SK-N-SH (cell line): ENCODE measurements at regions not wholly inside any gene's neighbourhood (a gene's known extent, or its start where the extent isn't known, plus 50 kb on each side); places are given as distances from the start of the nearest gene placed in this dataset.

Experiments used
- CTCF ChIA-PET: fragments of 300-600, 350-600 bp; formaldehyde crosslinking; extraction: SDS; loops from one replicate; lab custom pipeline; 2021; lab: Yijun Ruan, JAX
- POLR2A ChIA-PET: fragments of 350-600 bp; sonication (Branson Sonifier 250); formaldehyde crosslinking; extraction: SDS; loops from one replicate; lab custom pipeline; 2020; ENCODE audit warnings: antibody characterized with exemption, inconsistent platforms; lab: Yijun Ruan, JAX
- DNase-seq: peaks from one replicate; pipeline ENCODE4 v3.0.0; 2012
- H2AFZ ChIP-seq: fragments of 200-600 bp; sonication (generic); 2 replicates; pipeline ENCODE4 v1.8.1; 2016; ENCODE audit warnings: antibody characterized with exemption, mild to moderate bottlenecking, low read depth
- H3F3A ChIP-seq: fragments of 200-600 bp; sonication (generic); replicated peaks from 2 replicates; pipeline ENCODE3; 2016; ENCODE audit warnings: antibody characterized with exemption, mild to moderate bottlenecking; ENCODE audit not compliant: insufficient read depth
- H3K27ac ChIP-seq, 2 experiments: fragments of 200-500 bp in 1 of 2; fragments of 200-600 bp in 1 of 2; sonication (Bioruptor generic) in 1 of 2; sonication (generic), shearing (Covaris generic) in 1 of 2; 2 replicates each; pipeline versions ENCODE4 v1.5.1 to v1.6.1; 2014 to 2016; ENCODE audit warnings: low read depth in 2 of 2, inconsistent platforms in 1 of 2, low read length in 1 of 2, mild to moderate bottlenecking in 1 of 2, mixed read lengths in 1 of 2
- H3K27me3 ChIP-seq: fragments of 200-600 bp; sonication (generic), shearing (Covaris generic); 2 replicates; pipeline ENCODE4 v1.6.1; 2016; ENCODE audit warnings: mixed run types; ENCODE audit not compliant: insufficient read depth
- H3K36me3 ChIP-seq, 2 experiments: fragments of 200-500 bp in 1 of 2; fragments of 200-600 bp in 1 of 2; sonication (Bioruptor generic) in 1 of 2; sonication (generic) in 1 of 2; replicated peaks in 1 of 2; 2 replicates each; pipeline versions ENCODE3 to v1.5.1; 2014 to 2016; ENCODE audit warnings: low read length in 1 of 2, mild to moderate bottlenecking in 1 of 2; ENCODE audit not compliant: insufficient read depth in 2 of 2, control insufficient read depth in 1 of 2
- H3K4me1 ChIP-seq, 2 experiments: fragments of 200-500 bp in 1 of 2; fragments of 200-600 bp in 1 of 2; sonication (Bioruptor generic) in 1 of 2; sonication (generic), shearing (Covaris generic) in 1 of 2; 2 replicates each; pipeline versions ENCODE4 v1.5.1 to v1.6.1; 2014 to 2016; ENCODE audit warnings: low read depth in 1 of 2, low read length in 1 of 2, mixed run types in 1 of 2; ENCODE audit not compliant: insufficient read depth in 2 of 2, control insufficient read depth in 1 of 2
- H3K4me2 ChIP-seq: fragments of 200-600 bp; sonication (generic), shearing (Covaris generic); 2 replicates; pipeline ENCODE4 v1.6.1; 2017; ENCODE audit warnings: mixed run types
- H3K4me3 ChIP-seq, 2 experiments: fragments of 200-500 bp in 1 of 2; fragments of 200-600 bp in 1 of 2; sonication (Bioruptor generic) in 1 of 2; sonication (generic), shearing (Covaris generic) in 1 of 2; 2 replicates each; pipeline versions ENCODE4 v1.5.1 to v1.8.1; 2014 to 2016; ENCODE audit warnings: low read depth in 2 of 2, inconsistent platforms in 1 of 2, low read length in 1 of 2, mild to moderate bottlenecking in 1 of 2, mixed read lengths in 1 of 2, moderate library complexity in 1 of 2
- H3K79me2 ChIP-seq: fragments of 200-600 bp; sonication (generic); 2 replicates; pipeline ENCODE4 v1.8.1; 2017; ENCODE audit warnings: mild to moderate bottlenecking; ENCODE audit not compliant: insufficient read depth
- H3K9ac ChIP-seq: fragments of 200-600 bp; sonication (generic); 2 replicates; pipeline ENCODE4 v1.6.1; 2017; ENCODE audit warnings: mixed run types
- H3K9me2 ChIP-seq: fragments of 200-600 bp; sonication (generic); 2 replicates; pipeline ENCODE4 v1.6.1; 2017; ENCODE audit warnings: mixed run types
- H3K9me3 ChIP-seq: fragments of 200-600 bp; sonication (generic); 2 replicates; pipeline ENCODE4 v1.6.1; 2017; ENCODE audit warnings: mixed run types, mild to moderate bottlenecking, moderate library complexity
- H4K20me1 ChIP-seq: fragments of 200-600 bp; sonication (generic); 2 replicates; pipeline ENCODE4 v1.6.1; 2017; ENCODE audit warnings: mild to moderate bottlenecking, mixed run types; ENCODE audit not compliant: insufficient read depth
- CHD2 ChIP-seq: fragments of 150-350 bp; IDR thresholded peaks from 2 replicates; pipeline ENCODE4 v1.6.1; 2018; ENCODE audit warnings: low read length; ENCODE audit not compliant: partially characterized antibody
- FOSL2 ChIP-seq: IDR thresholded peaks from 2 replicates; pipeline ENCODE4 v1.4.0; 2012; ENCODE audit warnings: low read depth, mild to moderate bottlenecking, moderate library complexity, borderline replicate concordance
- FOXJ3 ChIP-seq: sonication (generic); formaldehyde crosslinking; IDR thresholded peaks from 2 replicates; pipeline ENCODE4 v1.5.1; 2020; ENCODE audit warnings: mild to moderate bottlenecking, missing genetic modification reagents
- GABPA ChIP-seq: IDR thresholded peaks from 2 replicates; pipeline ENCODE4 v1.4.0; 2012; ENCODE audit warnings: low read depth, mild to moderate bottlenecking
- GATA2 ChIP-seq: sonication (generic); formaldehyde crosslinking; IDR thresholded peaks from 2 replicates; pipeline ENCODE4 v1.5.0; 2020; ENCODE audit warnings: mild to moderate bottlenecking, missing genetic modification reagents
- IRF3 ChIP-seq: fragments of 150-350 bp; IDR thresholded peaks from 2 replicates; pipeline ENCODE4 v1.6.1; 2016; ENCODE audit warnings: mild to moderate bottlenecking, low read depth, low read length
- JUND ChIP-seq: IDR thresholded peaks from 2 replicates; pipeline ENCODE4 v1.4.0; 2012
- NRF1 ChIP-seq: IDR thresholded peaks from 2 replicates; pipeline ENCODE4 v1.6.1; 2012; ENCODE audit warnings: low read depth, mild to moderate bottlenecking, low read length
- PBX3 ChIP-seq: IDR thresholded peaks from 2 replicates; pipeline ENCODE4; 2012
- RAD21 ChIP-seq: IDR thresholded peaks from 2 replicates; pipeline ENCODE4 v1.6.1; 2012; ENCODE audit warnings: mild to moderate bottlenecking, low read length
- RCOR1 ChIP-seq: fragments of 150-350 bp; IDR thresholded peaks from 2 replicates; pipeline ENCODE4 v1.6.1; 2017; ENCODE audit warnings: antibody characterized with exemption, low read length
- RXRA ChIP-seq: IDR thresholded peaks from 2 replicates; pipeline ENCODE4 v1.4.0; 2012; ENCODE audit warnings: low read depth, mild to moderate bottlenecking, borderline replicate concordance
- SIN3A ChIP-seq: IDR thresholded peaks from 2 replicates; pipeline ENCODE4 v1.6.1; 2012; ENCODE audit warnings: low read depth, mild to moderate bottlenecking, low read length, moderate library complexity, borderline replicate concordance
- TAF1 ChIP-seq: IDR thresholded peaks from 2 replicates; pipeline ENCODE4 v1.6.1; 2012; ENCODE audit warnings: low read depth, mild to moderate bottlenecking, low read length, moderate library complexity, borderline replicate concordance
- TCF12 ChIP-seq: IDR thresholded peaks from 2 replicates; pipeline ENCODE4 v1.4.0; 2012
- TEAD4 ChIP-seq: IDR thresholded peaks from 2 replicates; pipeline ENCODE4 v1.4.0; 2012; ENCODE audit warnings: mild to moderate bottlenecking, borderline replicate concordance; ENCODE audit not compliant: insufficient read depth
- USF1 ChIP-seq: IDR thresholded peaks from 2 replicates; pipeline ENCODE4 v1.4.0; 2012; ENCODE audit warnings: low read depth, borderline replicate concordance
- YY1 ChIP-seq: IDR thresholded peaks from 2 replicates; pipeline ENCODE4 v1.4.0; 2012; ENCODE audit warnings: low read depth, mild to moderate bottlenecking
- ZBTB33 ChIP-seq: IDR thresholded peaks from 2 replicates; pipeline ENCODE4 v1.4.0; 2012; ENCODE audit warnings: low read depth, borderline replicate concordance
- WGBS: methylation state at CpG from one replicate; pipeline ENCODE4 v1.1.6; 2017; ENCODE audit warnings: low lambda C conversion rate; 5-methylcytosine and 5-hydroxymethylcytosine counted together

GRCh38 chr5:87125766-87126165 lies 141.9 kb upstream of the RASA1 start:
- H3K9me3 ChIP-seq: no peaks in the 10 kb centered on the region
- peaks cover 0 to 59% of the 10 kb centered on the region in 2 experiments; a peak in 3 of 4 replicates for H3K4me1 ChIP-seq
- no peak overlapping the region for H3K4me3 ChIP-seq
- no peaks in the 10 kb centered on the region for H3K9me2 ChIP-seq
- H4K20me1 ChIP-seq: no peaks in the 10 kb centered on the region
- 0 out of 2 replicates have a peak overlapping the region, but pooled peaks have one; percentile 18 for H3K4me2 ChIP-seq
- POLR2A ChIA-PET: no interaction called here
- peaks cover 60% of the 10 kb centered on the region for H3F3A ChIP-seq
- H2AFZ ChIP-seq: peak overlapping the region; percentile 44
- CTCF ChIA-PET: no interaction called here
- peak overlapping the region; percentile 60 to 94; a peak in 3 of 4 replicates for H3K27ac ChIP-seq
- no peak for TF ChIP-seq RXRA
- no peak for TF ChIP-seq TAF1
- TF ChIP-seq NRF1: no peak
- no peak for TF ChIP-seq RAD21
- no peak for TF ChIP-seq RCOR1
- TF ChIP-seq ZBTB33: no peak
- peak overlapping the region; percentile 57; the same call in 1 of the 2 replicates for H3K9ac ChIP-seq
- DNase-seq: no peak
- H3K27me3 ChIP-seq: no peaks in the 10 kb centered on the region
- no peaks in the 10 kb centered on the region for H3K79me2 ChIP-seq
- H3K36me3 ChIP-seq: no peaks in the 10 kb centered on the region

GRCh38 chr5:87126869-87127268 lies 140.8 kb upstream of the RASA1 start:
- DNase-seq: no peak
- no peaks in the 10 kb centered on the region for H3K79me2 ChIP-seq
- peaks cover 0 to 57% of the 10 kb centered on the region in 2 experiments; a peak in 3 of 4 replicates for H3K4me1 ChIP-seq
- H3K9me2 ChIP-seq: no peaks in the 10 kb centered on the region
- ChIA-PET CTCF (no interaction called here), POLR2A (no interaction called here)
- TF ChIP-seq YY1 (peak; percentile 24; the same call in 1 of the 2 replicates), PBX3 (no peak), GATA2 (CRISPR knock-in tag) (no peak)
- H3K27ac ChIP-seq: peak overlapping the region; percentile 68 to 94; a peak in 3 of 4 replicates
- peak overlapping the region; percentile 18; the same call in 1 of the 2 replicates for H3K4me2 ChIP-seq
- no peaks in the 10 kb centered on the region for H4K20me1 ChIP-seq
- peak overlapping the region; percentile 61; the same call in 1 of the 2 replicates for H3K9ac ChIP-seq
- H3K36me3 ChIP-seq: no peaks in the 10 kb centered on the region
- no peaks in the 10 kb centered on the region for H3K9me3 ChIP-seq
- H3K4me3 ChIP-seq: no peak overlapping the region
- 39% methylated on average over 3 of the region's 3 CpGs for WGBS
- peaks cover 49% of the 10 kb centered on the region for H3F3A ChIP-seq
- H3K27me3 ChIP-seq: no peaks in the 10 kb centered on the region
- peak overlapping the region; percentile 61; the same call in 1 of the 2 replicates for H2AFZ ChIP-seq

GRCh38 chr5:87127426-87127825 lies 140.3 kb upstream of the RASA1 start:
- ChIA-PET CTCF (no interaction called here), POLR2A (no interaction called here)
- Histone ChIP-seq H3F3A (peaks cover 43% of the 10 kb centered on the region), H3K79me2 (no peaks in the 10 kb centered on the region), H3K9ac (peak overlapping the region; percentile 61), H3K4me2 (peak overlapping the region; percentile 51), H3K27ac (peak overlapping the region; percentile 68 to 94; a peak in 3 of 4 replicates), H2AFZ (peak overlapping the region; percentile 61; the same call in 1 of the 2 replicates), H3K9me3 (no peaks in the 10 kb centered on the region), H3K9me2 (no peaks in the 10 kb centered on the region), H3K4me1 (peaks cover 0 to 52% of the 10 kb centered on the region in 2 experiments; a peak in 3 of 4 replicates), H4K20me1 (no peaks in the 10 kb centered on the region), H3K36me3 (no peaks in the 10 kb centered on the region), H3K4me3 (no peak overlapping the region; a peak in 1 of 4 replicates), H3K27me3 (no peaks in the 10 kb centered on the region)
- DNase-seq: no peak
- WGBS: 8% methylated on average over 1 of the region's 1 CpG
- TF ChIP-seq GABPA (no peak), FOSL2 (peak; percentile 60; the same call in 1 of the 2 replicates), SIN3A (no peak), FOXJ3 (CRISPR knock-in tag) (no peak), IRF3 (no peak), TEAD4 (no peak), CHD2 (no peak), JUND (peak; percentile 41), NRF1 (no peak), USF1 (no peak), TCF12 (peak; percentile 52; the same call in 1 of the 2 replicates)
